ENCODE measurements at regions not wholly inside any gene's neighbourhood (a gene's known extent, or its start where the extent isn't known, plus 50 kb on each side); places are given as distances from the start of the nearest gene placed in this dataset.

- TF ChIP-seq SUZ12 (IDR thresholded peaks at IDR 0.05; ENCODE audit: extremely low read depth, insufficient read depth, insufficient read length) (no peak), YY1 (IDR thresholded peaks at IDR 0.05; ENCODE audit: insufficient read depth, insufficient read length) (no peak), ZNF274 (IDR thresholded peaks at IDR 0.05; ENCODE audit: low read depth, low read length) (no peak)
These were observed 443.2 kb upstream of the GYPC start for GRCh38 chr2:126212735-126213134.
